Colonic mucosa (tissue), 4 donors: ENCODE measurements at regions not wholly inside any gene's neighbourhood (a gene's known extent, or its start where the extent isn't known, plus 50 kb on each side); places are given as distances from the start of the nearest gene placed in this dataset.

ENCODE experiments used
- DNase-seq: peaks from one replicate; pipeline ENCODE4 v3.0.0-alpha.2; 2020
- H3K27ac ChIP-seq: fragments of 200-600 bp; one replicate; pipeline ENCODE4 v1.8.0; 2021
- H3K27me3 ChIP-seq: fragments of 200-600 bp; one replicate; pipeline ENCODE4 v1.8.0; 2021
- H3K36me3 ChIP-seq: fragments of 200-600 bp; one replicate; pipeline ENCODE4 v1.8.0; 2021
- H3K4me1 ChIP-seq: fragments of 200-600 bp; one replicate; pipeline ENCODE4 v1.8.0; 2021; ENCODE audit warnings: mild to moderate bottlenecking
- H3K4me3 ChIP-seq: fragments of 200-600 bp; one replicate; pipeline ENCODE4 v1.8.0; 2021
- H3K9ac ChIP-seq, 2 donors: one replicate each; pipeline ENCODE4 v1.7.0; 2013; ENCODE audit warnings: control low read depth in 2 of 2, low read depth in 2 of 2, low read length in 2 of 2
- H3K9me3 ChIP-seq: fragments of 200-600 bp; one replicate; pipeline ENCODE4 v1.8.0; 2021
- CTCF ChIP-seq: fragments of 200-600 bp; IDR thresholded peaks from one replicate; pipeline ENCODE4 v1.8.0; 2022; ENCODE audit warnings: antibody characterized with exemption, mild to moderate bottlenecking
- intact Hi-C: fragments of 100-400 bp; cut with DNase I; formaldehyde crosslinking; loops from one replicate; pipeline ENCODE4 v1.14.1; 2022
- donor health status: healthy.
- donor health status: DM: no; HTN: no; CAD: no.
- donor health status: DM: no; HTN: no; CAD: no.

GRCh38 chr10:8269976-8270375 lies 215.5 kb downstream of the GATA3 start:
- intact Hi-C loops, result no loop called here
- no peak for DNase-seq
- Histone ChIP-seq H3K4me3 (no peak overlapping the region), H3K27ac (no peak overlapping the region), H3K9ac (no peak overlapping the region), H3K36me3 (no peaks in the 10 kb centered on the region), H3K4me1 (no peaks in the 10 kb centered on the region), H3K27me3 (no peaks in the 10 kb centered on the region), H3K9me3 (no peaks in the 10 kb centered on the region)
- no peak for TF ChIP-seq CTCF

- no peak for DNase-seq
- Histone ChIP-seq H3K27me3 (no peaks in the 10 kb centered on the region), H3K36me3 (no peaks in the 10 kb centered on the region), H3K4me1 (no peaks in the 10 kb centered on the region), H3K4me3 (no peak overlapping the region), H3K9ac (no peak overlapping the region), H3K27ac (no peak overlapping the region), H3K9me3 (no peaks in the 10 kb centered on the region)
- no peak for TF ChIP-seq CTCF
- intact Hi-C loops, result no loop called here
Measured at GRCh38 chr10:8272794-8273425, 218.4 kb downstream of the GATA3 start.

- Histone ChIP-seq H3K4me3 (no peak overlapping the region), H3K4me1 (no peaks in the 10 kb centered on the region), H3K9ac (no peak overlapping the region), H3K27ac (no peak overlapping the region), H3K9me3 (no peaks in the 10 kb centered on the region), H3K36me3 (no peaks in the 10 kb centered on the region), H3K27me3 (no peaks in the 10 kb centered on the region)
- no peak for TF ChIP-seq CTCF
- intact Hi-C loops, result no loop called here
- DNase-seq, result no peak
Measured at GRCh38 chr10:8273749-8274148, 219.3 kb downstream of the GATA3 start.

- intact Hi-C loops, result no loop called here
- DNase-seq, result no peak
- H3K4me3 ChIP-seq, result no peak overlapping the region
Measured at GRCh38 chr10:8275911-8276310, 221.4 kb downstream of the GATA3 start.

GRCh38 chr10:8278099-8278498 lies 223.6 kb downstream of the GATA3 start:
- no peak for DNase-seq
- no peaks in the 10 kb centered on the region for H3K4me1 ChIP-seq
- no peak overlapping the region for H3K27ac ChIP-seq
- no peaks in the 10 kb centered on the region for H3K9me3 ChIP-seq
- H3K36me3 ChIP-seq, result no peaks in the 10 kb centered on the region
- H3K9ac ChIP-seq, result no peak overlapping the region
- no peak for TF ChIP-seq CTCF
- no peaks in the 10 kb centered on the region for H3K27me3 ChIP-seq
- H3K4me3 ChIP-seq, result no peak overlapping the region
- intact Hi-C loops, result no loop called here

More at GRCh38 chr10:8275911-8276310, 221.4 kb downstream of the GATA3 start:
- Histone ChIP-seq H3K27me3 (no peaks in the 10 kb centered on the region), H3K9me3 (no peaks in the 10 kb centered on the region), H3K4me1 (no peaks in the 10 kb centered on the region), H3K36me3 (no peaks in the 10 kb centered on the region), H3K27ac (no peak overlapping the region), H3K9ac (no peak overlapping the region)
- TF ChIP-seq CTCF, result no peak
